GM11168 (cell line): ENCODE measurements at regions not wholly inside any gene's neighbourhood (a gene's known extent, or its start where the extent isn't known, plus 50 kb on each side); places are given as distances from the start of the nearest gene placed in this dataset.
"Not testable (repeated sequence)": the region's sequence is repeated elsewhere in the genome, so short reads cannot be mapped to it uniquely, and the experiment has no call there.

Experiments
- in situ Hi-C: fragments of 300-500 bp; cut with MboI; formaldehyde crosslinking; loops from one replicate; pipeline ENCODE4 v1.12.0; 2022; ENCODE audit warnings: low sequenced_read_pairs; ENCODE audit not compliant: unreplicated experiment

GRCh38 chr7:55705728-55706450 is 133.6 kb upstream of the VOPP1 start:
- in situ Hi-C loops: not testable (repeated sequence)

GRCh38 chr7:55702831-55703230 is 130.5 kb upstream of the VOPP1 start:
- in situ Hi-C loops: not testable (repeated sequence)

GRCh38 chr7:55699450-55699842 is 127.1 kb upstream of the VOPP1 start:
- in situ Hi-C loops: not testable (repeated sequence)

- in situ Hi-C loops: not testable (repeated sequence)
These were observed 126.5 kb upstream of the VOPP1 start for GRCh38 chr7:55698607-55699449.

GRCh38 chr7:55695893-55696701 is 123.8 kb upstream of the VOPP1 start:
- in situ Hi-C loops: not testable (repeated sequence)

GRCh38 chr7:55694484-55694883 is 122.2 kb upstream of the VOPP1 start:
- in situ Hi-C loops: not testable (repeated sequence)

- in situ Hi-C loops: not testable (repeated sequence)
These were observed 116.7 kb upstream of the VOPP1 start for GRCh38 chr7:55688684-55689681.

GRCh38 chr7:55688261-55688660 is 116.0 kb upstream of the VOPP1 start:
- in situ Hi-C loops: not testable (repeated sequence)

GRCh38 chr7:55687252-55687651 is 115.0 kb upstream of the VOPP1 start:
- in situ Hi-C loops: not testable (repeated sequence)

GRCh38 chr7:55686771-55687170 is 114.5 kb upstream of the VOPP1 start:
- in situ Hi-C loops: not testable (repeated sequence)

GRCh38 chr7:55683501-55683900 is 111.2 kb upstream of the VOPP1 start:
- in situ Hi-C loops: not testable (repeated sequence)

GRCh38 chr7:55675589-55675988 is 103.3 kb upstream of the VOPP1 start:
- in situ Hi-C loops: not testable (repeated sequence)

GRCh38 chr7:55673525-55673924 is 101.2 kb upstream of the VOPP1 start:
- in situ Hi-C loops: loop anchor here (25.0 kb wide), 1 partner anchor 739 kb away; no protein-coding TSS in a partner anchor

- in situ Hi-C loops: loop anchor here (25.0 kb wide), 1 partner anchor 740 kb away; no protein-coding TSS in a partner anchor
These were observed 99.8 kb upstream of the VOPP1 start for GRCh38 chr7:55672084-55672483.

- in situ Hi-C loops: loop anchor here (25.0 kb wide), 1 partner anchor 755 kb away; no protein-coding TSS in a partner anchor
These were observed 85.4 kb upstream of the VOPP1 start for GRCh38 chr7:55657654-55658053.

GRCh38 chr7:55651057-55651456 is 78.8 kb upstream of the VOPP1 start:
- in situ Hi-C loops: loop anchor here (25.0 kb wide), 1 partner anchor 761 kb away; no protein-coding TSS in a partner anchor

- in situ Hi-C loops: loop anchor here (10.0 to 25.0 kb wide), 2 partner anchors 316 to 438 kb away; partner anchors contain the start of genes NIPSNAP2 and PHKG1
These were observed 76.9 kb upstream of the VOPP1 start for GRCh38 chr7:55649238-55649637.

GRCh38 chr7:55644567-55644966 is 72.3 kb upstream of the VOPP1 start:
- in situ Hi-C loops: loop anchor here (10.0 to 25.0 kb wide), 2 partner anchors 320 to 443 kb away; partner anchors contain the start of genes NIPSNAP2 and PHKG1

- in situ Hi-C loops: loop anchor here (10.0 to 25.0 kb wide), 2 partner anchors 323 to 445 kb away; partner anchors contain the start of genes NIPSNAP2 and PHKG1
These were observed 70.0 kb upstream of the VOPP1 start for GRCh38 chr7:55642266-55642665.
